Small intestine (tissue), 7 donors: ENCODE measurements at regions not wholly inside any gene's neighbourhood (a gene's known extent, or its start where the extent isn't known, plus 50 kb on each side); places are given as distances from the start of the nearest gene placed in this dataset.

Experiments used
- DNase-seq, 2 donors: peaks; one replicate each; pipeline versions ENCODE4 v3.0.0 to v3.0.0-alpha.2; 2013
- FAIRE-seq: peaks from 2 replicates; lab custom pipeline; 2012; peaks lifted over from hg19 to GRCh38; lab: Jason Lieb, UNC
- H3K27ac ChIP-seq, 3 donors: one replicate each; pipeline ENCODE4 v1.5.1; 2013; ENCODE audit warnings: low read length in 2 of 3, mild to moderate bottlenecking in 2 of 3, control low read depth in 1 of 3, inconsistent platforms in 1 of 3, low read depth in 1 of 3, moderate library complexity in 1 of 3
- H3K27me3 ChIP-seq, 3 donors: one replicate each; pipeline ENCODE4 v1.6.1; 2013; ENCODE audit warnings: low read length in 3 of 3, inconsistent platforms in 1 of 3; ENCODE audit not compliant: control insufficient read depth in 3 of 3, insufficient read depth in 3 of 3
- H3K36me3 ChIP-seq, 3 donors: one replicate each; pipeline ENCODE4 v1.6.1; 2013; ENCODE audit warnings: low read length in 3 of 3, inconsistent platforms in 1 of 3, low read depth in 1 of 3, mild to moderate bottlenecking in 1 of 3, moderate library complexity in 1 of 3; ENCODE audit not compliant: control insufficient read depth in 3 of 3, insufficient read depth in 2 of 3
- H3K4me1 ChIP-seq, 3 donors: one replicate each; pipeline ENCODE4 v1.6.1; 2013; ENCODE audit warnings: low read length in 2 of 3, inconsistent platforms in 1 of 3, low read depth in 1 of 3, mild to moderate bottlenecking in 1 of 3, moderate library complexity in 1 of 3; ENCODE audit not compliant: control insufficient read depth in 3 of 3, insufficient read depth in 2 of 3
- H3K4me3 ChIP-seq, 3 donors: one replicate each; pipeline ENCODE4 v1.5.1; 2013; ENCODE audit warnings: low read length in 3 of 3, control low read depth in 1 of 3, inconsistent platforms in 1 of 3, low read depth in 1 of 3, mild to moderate bottlenecking in 1 of 3, moderate library complexity in 1 of 3
- H3K9me3 ChIP-seq, 2 donors: one replicate each; pipeline ENCODE4 v1.6.1; 2013; ENCODE audit warnings: low read depth in 1 of 2, low read length in 1 of 2; ENCODE audit not compliant: control insufficient read depth in 2 of 2, insufficient read depth in 1 of 2
- WGBS, 3 donors: extraction: QIAGEN DNeasy Blood & Tissue Kit; methylation state at CpG; one replicate each; pipeline ENCODE4 v1.1.7; 2013; 5-methylcytosine and 5-hydroxymethylcytosine counted together
- donor health status: healthy with polysubstance abuse.
- donor health status: control.
- donor health status: control.
- donor health status: Bipolar disorder and iron deficiency.
- donor health status: healthy.

- H3K9me3 ChIP-seq, result no peaks in the 10 kb centered on the region
- H3K4me3 ChIP-seq, result no peak overlapping the region
- no peak overlapping the region for H3K27ac ChIP-seq
- no peaks in the 10 kb centered on the region for H3K4me1 ChIP-seq
- 93 to 97% (median 93%) methylated on average over 4 of the region's 4 CpGs for WGBS, 3 donors
- no peaks in the 10 kb centered on the region for H3K27me3 ChIP-seq
- FAIRE-seq, result no peak
- H3K36me3 ChIP-seq, result no peaks in the 10 kb centered on the region
- no peak for DNase-seq
Measured at GRCh38 chr4:174119051-174119450, 164.4 kb downstream of the FBXO8 start.

GRCh38 chr4:174118171-174118570 lies 165.3 kb downstream of the FBXO8 start:
- H3K9me3 ChIP-seq, result no peaks in the 10 kb centered on the region
- no peak overlapping the region for H3K4me3 ChIP-seq
- no peak overlapping the region for H3K27ac ChIP-seq
- DNase-seq (no peak), FAIRE-seq (no peak)
- H3K36me3 ChIP-seq, result no peaks in the 10 kb centered on the region
- no peaks in the 10 kb centered on the region for H3K27me3 ChIP-seq
- no peaks in the 10 kb centered on the region for H3K4me1 ChIP-seq
- WGBS, 3 donors, result 56 to 75% (median 64%) methylated on average over 4 of the region's 4 CpGs

- Histone ChIP-seq H3K36me3 (no peaks in the 10 kb centered on the region), H3K27me3 (no peaks in the 10 kb centered on the region), H3K27ac (no peak overlapping the region), H3K4me1 (no peaks in the 10 kb centered on the region), H3K4me3 (no peak overlapping the region), H3K9me3 (no peaks in the 10 kb centered on the region)
- no peak for DNase-seq
- WGBS, 3 donors, result 84 to 92% (median 88%) methylated on average over 8 of the region's 8 CpGs
- FAIRE-seq, result no peak
Measured at GRCh38 chr4:174117445-174117844, 166.0 kb downstream of the FBXO8 start.

- FAIRE-seq (no peak), DNase-seq (no peak)
- no peaks in the 10 kb centered on the region for H3K36me3 ChIP-seq
- H3K4me1 ChIP-seq, result no peaks in the 10 kb centered on the region
- H3K27ac ChIP-seq, result no peak overlapping the region
- WGBS, 3 donors, result 64 to 69% (median 69%) methylated on average over 4 of the region's 4 CpGs
- H3K4me3 ChIP-seq, result no peak overlapping the region
- H3K27me3 ChIP-seq, result no peaks in the 10 kb centered on the region
- no peaks in the 10 kb centered on the region for H3K9me3 ChIP-seq
Measured at GRCh38 chr4:174116021-174116420, 167.4 kb downstream of the FBXO8 start.

GRCh38 chr4:174111422-174111821 lies 172.0 kb downstream of the FBXO8 start:
- H3K36me3 ChIP-seq, result no peaks in the 10 kb centered on the region
- H3K4me1 ChIP-seq, result no peaks in the 10 kb centered on the region
- 56 to 67% (median 65%) methylated on average over 2 of the region's 2 CpGs for WGBS, 3 donors
- FAIRE-seq (no peak), DNase-seq (no peak)
- H3K27ac ChIP-seq, result no peak overlapping the region
- no peaks in the 10 kb centered on the region for H3K27me3 ChIP-seq
- no peaks in the 10 kb centered on the region for H3K9me3 ChIP-seq
- no peak overlapping the region for H3K4me3 ChIP-seq

- no peak overlapping the region for H3K27ac ChIP-seq
- no peak overlapping the region for H3K4me3 ChIP-seq
- no peaks in the 10 kb centered on the region for H3K27me3 ChIP-seq
- 69 to 82% (median 80%) methylated on average over 9 of the region's 9 CpGs for WGBS, 3 donors
- FAIRE-seq (no peak), DNase-seq (no peak)
- no peaks in the 10 kb centered on the region for H3K4me1 ChIP-seq
- H3K9me3 ChIP-seq, result no peaks in the 10 kb centered on the region
- H3K36me3 ChIP-seq, result no peaks in the 10 kb centered on the region
Measured at GRCh38 chr4:174110180-174110579, 173.3 kb downstream of the FBXO8 start.

GRCh38 chr4:174107746-174108354 lies 175.6 kb downstream of the FBXO8 start:
- Histone ChIP-seq H3K9me3 (no peaks in the 10 kb centered on the region), H3K27ac (no peak overlapping the region), H3K4me3 (no peak overlapping the region), H3K36me3 (no peaks in the 10 kb centered on the region), H3K27me3 (no peaks in the 10 kb centered on the region), H3K4me1 (no peaks in the 10 kb centered on the region)
- no peak for FAIRE-seq
- 45 to 54% (median 50%) methylated on average over 6 of the region's 6 CpGs for WGBS, 3 donors
- no peak for DNase-seq

- no peaks in the 10 kb centered on the region for H3K36me3 ChIP-seq
- no peaks in the 10 kb centered on the region for H3K4me1 ChIP-seq
- H3K27me3 ChIP-seq, result no peaks in the 10 kb centered on the region
- FAIRE-seq (peak; percentile 23), DNase-seq (no peak)
- H3K9me3 ChIP-seq, result no peaks in the 10 kb centered on the region
- H3K4me3 ChIP-seq, result no peak overlapping the region
- H3K27ac ChIP-seq, result no peak overlapping the region
- WGBS, 3 donors, result 67 to 89% (median 87%) methylated on average over 1 of the region's 1 CpG
Measured at GRCh38 chr4:174105202-174105601, 178.3 kb downstream of the FBXO8 start.

GRCh38 chr4:174100910-174101309 lies 182.6 kb downstream of the FBXO8 start:
- no peaks in the 10 kb centered on the region for H3K4me1 ChIP-seq
- no peak overlapping the region for H3K27ac ChIP-seq
- FAIRE-seq (no peak), DNase-seq (no peak)
- H3K4me3 ChIP-seq, result no peak overlapping the region
- 78 to 93% (median 87%) methylated on average over 2 of the region's 2 CpGs for WGBS, 3 donors
- no peaks in the 10 kb centered on the region for H3K27me3 ChIP-seq
- H3K9me3 ChIP-seq, result no peaks in the 10 kb centered on the region
- H3K36me3 ChIP-seq, result no peaks in the 10 kb centered on the region
